Stimulated activated CD8-positive, alpha-beta memory T cell treated with anti-CD3 and anti-CD28 coated beads, Interleukin-7, amount 100 ng/mL, for 4 hours (primary cell): ENCODE measurements at regions not wholly inside any gene's neighbourhood (a gene's known extent, or its start where the extent isn't known, plus 50 kb on each side); places are given as distances from the start of the nearest gene placed in this dataset.
"Not testable (repeated sequence)": the region's sequence is repeated elsewhere in the genome, so short reads cannot be mapped to it uniquely, and the experiment has no call there.

Experiments used
- DNase-seq, 2 donors: peaks; one replicate each; pipeline ENCODE4 v3.0.0-alpha.2; 2020; ENCODE audit warnings: low read depth in 2 of 2

GRCh38 chr14:34175574-34175973 is 224.7 kb upstream of the EGLN3 start:
- no peak for DNase-seq

GRCh38 chr14:34174973-34175372 is 224.1 kb upstream of the EGLN3 start:
- no peak for DNase-seq

GRCh38 chr14:34173916-34174315 is 223.0 kb upstream of the EGLN3 start:
- DNase-seq, result no peak

- DNase-seq, result no peak
Measured at GRCh38 chr14:34172550-34173368, 221.9 kb upstream of the EGLN3 start.

- DNase-seq, result no peak
Measured at GRCh38 chr14:34172173-34172451, 221.2 kb upstream of the EGLN3 start.

GRCh38 chr14:34171431-34172172 is 220.7 kb upstream of the EGLN3 start:
- DNase-seq, result no peak

- DNase-seq, result no peak
Measured at GRCh38 chr14:34170882-34171281, 220.0 kb upstream of the EGLN3 start.

GRCh38 chr14:34169561-34169960 is 218.7 kb upstream of the EGLN3 start:
- no peak for DNase-seq

- no peak for DNase-seq
Measured at GRCh38 chr14:34168656-34169055, 217.8 kb upstream of the EGLN3 start.

- no peak for DNase-seq
Measured at GRCh38 chr14:34165847-34166350, 215.0 kb upstream of the EGLN3 start.

GRCh38 chr14:34164162-34164864 is 213.4 kb upstream of the EGLN3 start:
- DNase-seq, result no peak

- no peak for DNase-seq
Measured at GRCh38 chr14:34161351-34162082, 210.6 kb upstream of the EGLN3 start.

GRCh38 chr14:34160619-34161018 is 209.7 kb upstream of the EGLN3 start:
- DNase-seq, result no peak

- no peak for DNase-seq
Measured at GRCh38 chr14:34157651-34158050, 206.8 kb upstream of the EGLN3 start.

GRCh38 chr14:34147461-34147860 is 196.6 kb upstream of the EGLN3 start:
- DNase-seq, result no peak

GRCh38 chr14:34140127-34140526 is 189.3 kb upstream of the EGLN3 start:
- not testable (repeated sequence) for DNase-seq

- DNase-seq, result not testable (repeated sequence)
Measured at GRCh38 chr14:34139160-34140121, 188.6 kb upstream of the EGLN3 start.

GRCh38 chr14:34138175-34138574 is 187.3 kb upstream of the EGLN3 start:
- DNase-seq, result no peak

- no peak for DNase-seq
Measured at GRCh38 chr14:34137001-34137745, 186.3 kb upstream of the EGLN3 start.

GRCh38 chr14:34135492-34135891 is 184.6 kb upstream of the EGLN3 start:
- no peak for DNase-seq
